MM.1S (cell line): ENCODE measurements at regions not wholly inside any gene's neighbourhood (a gene's known extent, or its start where the extent isn't known, plus 50 kb on each side); places are given as distances from the start of the nearest gene placed in this dataset.

Source experiments
- CTCF ChIP-seq: fragments of 300-600 bp; sonication (generic); IDR thresholded peaks from 2 replicates; pipeline ENCODE4 v1.5.1; 2016; ENCODE audit warnings: antibody characterized with exemption, low read length, mixed read lengths
- EZH2 ChIP-seq: fragments of 300-600 bp; sonication (generic); optimal IDR thresholded peaks from 2 replicates; pipeline ENCODE3; 2017; ENCODE audit warnings: low read depth, mild to moderate bottlenecking, antibody characterized with exemption, low read length, mixed read lengths
- EZH2phosphoT487 ChIP-seq: fragments of 300-600 bp; sonication (generic); IDR thresholded peaks from 2 replicates; pipeline ENCODE4 v1.6.1; 2018; ENCODE audit warnings: antibody characterized with exemption, low read length

- no peak for TF ChIP-seq CTCF
- no peak for TF ChIP-seq EZH2
- no peak for TF ChIP-seq EZH2phosphoT487
Measured at GRCh38 chrX:14449773-14450172, 79.6 kb upstream of the GLRA2 start.
